ENCODE measurements at regions not wholly inside any gene's neighbourhood (a gene's known extent, or its start where the extent isn't known, plus 50 kb on each side); places are given as distances from the start of the nearest gene placed in this dataset.

DNA sequence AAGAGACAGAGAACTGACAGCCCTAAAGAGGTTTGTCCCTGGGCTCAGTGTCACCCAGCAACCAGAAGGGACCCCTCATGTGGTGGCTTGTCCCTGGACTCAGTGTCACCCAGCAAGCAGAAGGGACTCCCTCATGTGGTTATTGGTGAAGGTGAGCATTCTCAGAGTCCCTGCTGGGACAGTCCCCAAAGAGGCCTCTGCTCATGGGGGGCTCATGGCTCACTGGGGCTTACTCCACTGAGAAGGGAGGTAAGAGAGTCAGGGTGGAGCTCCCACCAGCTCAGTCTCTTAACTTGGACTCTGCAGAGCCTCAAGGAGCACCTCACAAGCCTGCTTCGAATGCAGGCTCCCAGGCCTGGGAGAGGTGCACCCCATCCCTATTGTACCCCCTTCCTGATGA lies 145.2 kb upstream of the COPS8 start:
- DNase-seq: no peak

DNA sequence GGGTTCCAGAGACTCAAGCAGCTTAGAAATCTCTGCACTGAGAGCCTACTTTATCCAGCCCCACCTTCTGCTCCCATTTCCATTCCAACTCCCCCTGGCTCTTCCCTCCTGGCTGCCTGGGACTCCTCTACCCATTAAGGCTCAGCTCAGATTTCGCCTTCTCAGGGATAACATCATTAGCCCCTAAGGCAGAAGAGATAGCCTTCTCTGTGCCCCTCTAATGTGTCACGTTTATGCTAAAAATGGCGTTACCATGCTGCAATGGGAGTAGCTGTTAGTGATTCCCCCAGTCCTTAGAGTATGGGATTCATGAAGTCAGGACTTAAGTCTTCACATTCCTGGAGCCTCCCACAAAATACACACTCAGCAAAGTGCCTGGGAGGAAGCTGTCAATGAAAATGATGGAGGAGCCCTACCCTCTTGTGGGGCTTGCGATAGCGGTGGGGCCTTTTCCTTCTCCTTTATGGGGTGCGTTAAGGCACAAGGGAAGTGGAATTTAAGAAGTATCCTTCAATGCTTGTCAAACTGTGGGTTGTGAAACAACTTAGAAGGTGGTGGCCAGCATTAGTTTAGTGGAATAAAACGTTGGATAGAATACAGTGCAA lies 144.7 kb upstream of the COPS8 start:
- DNase-seq: no peak

DNA sequence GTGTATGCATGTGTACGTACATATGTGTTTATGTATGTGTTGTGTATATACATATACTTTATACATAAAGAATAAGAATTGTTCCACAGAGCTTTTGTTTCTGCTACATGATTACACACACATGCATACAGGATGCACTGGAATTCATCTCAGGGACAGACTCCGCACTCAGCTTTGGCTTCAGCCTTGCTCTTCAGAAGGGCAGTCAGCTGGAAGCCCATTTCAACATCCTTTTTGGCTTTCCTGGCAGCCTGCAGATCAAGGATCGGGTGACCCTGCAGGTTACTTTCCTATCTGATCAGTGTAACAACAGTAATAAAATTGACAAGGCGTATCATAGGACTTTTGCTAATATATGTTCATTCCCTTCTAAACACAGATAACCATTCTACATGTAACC lies 144.1 kb upstream of the COPS8 start:
- DNase-seq: no peak

DNA sequence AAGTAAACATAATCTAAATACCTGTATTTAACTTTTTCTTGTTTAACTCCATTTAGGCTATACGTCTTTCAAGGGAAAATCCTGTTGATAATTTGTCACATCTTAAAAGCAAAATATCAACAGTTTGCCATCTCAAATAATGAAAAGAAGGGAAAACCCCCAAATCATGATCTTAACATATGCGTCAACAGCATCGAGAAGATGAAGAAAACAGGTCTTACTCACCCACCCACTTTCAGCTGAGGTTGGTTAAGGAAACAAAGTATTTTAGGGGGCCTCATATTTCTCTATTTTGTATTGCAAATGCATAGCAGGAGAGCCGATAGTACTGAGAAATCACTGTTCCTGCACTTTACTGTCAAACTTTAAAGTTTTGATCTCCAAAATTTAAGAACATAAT lies 143.1 kb upstream of the COPS8 start:
- no peak for DNase-seq

DNA sequence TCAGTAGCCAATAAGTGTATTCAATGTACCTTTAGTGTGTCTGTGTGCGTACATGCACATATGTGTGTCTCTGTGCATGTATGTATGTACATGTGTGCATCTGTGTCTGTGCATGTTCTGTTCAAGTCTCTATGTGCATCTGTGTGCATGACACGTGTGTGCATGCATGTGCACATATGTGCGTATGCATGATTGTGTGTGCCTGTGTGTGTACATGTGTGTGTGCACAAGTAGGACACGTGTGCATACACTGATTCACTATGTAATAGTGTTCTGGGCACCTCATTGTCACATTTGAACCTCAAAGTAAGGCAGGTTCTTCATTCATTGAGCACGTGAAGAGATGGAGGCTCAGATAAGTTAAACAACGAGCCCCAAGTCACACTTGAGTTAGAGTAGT lies 142.6 kb upstream of the COPS8 start:
- DNase-seq: no peak

DNA sequence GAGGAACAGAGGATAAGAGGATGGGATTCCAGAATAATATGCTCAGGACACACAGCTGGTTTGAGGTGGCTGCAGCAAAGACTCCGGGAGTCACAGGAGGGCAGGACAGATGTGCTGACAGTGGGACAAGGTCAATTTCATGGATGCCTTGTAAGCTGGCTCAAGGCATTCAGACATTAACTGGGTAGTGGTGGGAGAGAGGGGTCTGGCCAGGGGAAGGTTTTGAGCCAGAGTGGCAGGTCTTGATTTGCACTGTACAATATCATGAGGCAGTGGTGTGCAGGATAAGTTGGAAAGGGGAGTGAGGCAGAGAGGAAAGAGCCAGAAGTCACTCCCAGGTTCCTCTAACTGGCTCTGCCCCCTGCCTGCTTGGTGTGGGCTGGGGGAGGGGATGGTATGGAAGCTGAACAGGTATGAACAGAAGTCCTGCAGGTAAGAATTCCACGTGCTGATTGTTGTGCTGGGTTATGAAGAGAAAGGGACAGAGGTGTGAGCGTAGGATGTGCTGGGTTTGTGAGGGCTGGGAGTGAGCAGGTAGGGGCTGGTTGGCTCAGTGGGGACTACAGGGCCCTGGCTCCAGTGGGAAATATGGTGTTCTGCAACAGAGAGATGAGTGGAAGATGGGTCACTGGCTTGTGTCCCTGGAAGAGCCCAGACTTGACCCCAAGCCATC lies 141.7 kb upstream of the COPS8 start:
- DNase-seq: no peak

DNA sequence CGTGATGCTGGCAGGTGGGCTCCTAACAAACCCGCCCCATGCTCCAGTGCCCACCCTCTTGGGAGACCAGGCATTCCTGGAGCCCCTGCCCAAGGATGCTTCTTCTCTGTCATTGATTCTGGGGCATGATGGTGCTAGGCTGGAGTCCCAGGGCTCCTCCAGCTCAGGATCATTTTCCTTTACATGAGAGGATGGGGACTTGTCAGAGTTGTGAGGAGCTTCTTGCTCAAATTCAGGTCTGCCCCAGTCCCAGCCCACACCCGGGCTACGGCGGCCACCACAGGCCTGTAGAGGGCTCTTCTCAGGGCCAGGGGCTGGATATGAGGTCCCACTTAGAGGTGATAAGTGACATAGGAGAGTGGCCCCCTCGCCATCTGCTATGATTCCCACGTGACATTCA lies 141.1 kb upstream of the COPS8 start:
- no peak for DNase-seq

- DNase-seq: no peak
Observed at GRCh38 chr2:236945431-236946016, 140.2 kb upstream of the COPS8 start.

- no peak for DNase-seq
Observed at GRCh38 chr2:236946871-236947270, 138.8 kb upstream of the COPS8 start.

GRCh38 chr2:236947294-236947693 lies 138.4 kb upstream of the COPS8 start:
- DNase-seq: no peak

DNA sequence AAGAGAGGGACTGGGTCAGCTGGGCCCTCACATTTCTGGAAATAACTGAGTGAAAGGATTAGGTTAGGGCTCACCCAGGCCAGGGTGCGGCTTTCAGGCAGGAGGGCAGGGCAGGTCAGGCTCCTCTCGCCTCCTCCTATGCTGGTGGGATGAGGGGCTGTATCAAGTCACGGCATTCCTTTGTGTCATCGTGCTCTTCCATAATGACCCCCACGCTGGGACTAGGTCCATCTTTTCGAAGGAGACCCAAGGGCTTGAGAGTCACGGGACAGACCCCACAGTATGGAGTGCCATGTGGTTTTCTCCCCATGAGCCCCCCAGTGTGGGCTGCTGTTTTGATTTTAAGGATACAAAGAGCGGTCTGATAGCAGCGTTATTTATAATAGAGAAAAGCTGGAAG lies 137.8 kb upstream of the COPS8 start:
- no peak for DNase-seq

- no peak for DNase-seq
Observed at GRCh38 chr2:236949089-236949905, 136.4 kb upstream of the COPS8 start.

DNA sequence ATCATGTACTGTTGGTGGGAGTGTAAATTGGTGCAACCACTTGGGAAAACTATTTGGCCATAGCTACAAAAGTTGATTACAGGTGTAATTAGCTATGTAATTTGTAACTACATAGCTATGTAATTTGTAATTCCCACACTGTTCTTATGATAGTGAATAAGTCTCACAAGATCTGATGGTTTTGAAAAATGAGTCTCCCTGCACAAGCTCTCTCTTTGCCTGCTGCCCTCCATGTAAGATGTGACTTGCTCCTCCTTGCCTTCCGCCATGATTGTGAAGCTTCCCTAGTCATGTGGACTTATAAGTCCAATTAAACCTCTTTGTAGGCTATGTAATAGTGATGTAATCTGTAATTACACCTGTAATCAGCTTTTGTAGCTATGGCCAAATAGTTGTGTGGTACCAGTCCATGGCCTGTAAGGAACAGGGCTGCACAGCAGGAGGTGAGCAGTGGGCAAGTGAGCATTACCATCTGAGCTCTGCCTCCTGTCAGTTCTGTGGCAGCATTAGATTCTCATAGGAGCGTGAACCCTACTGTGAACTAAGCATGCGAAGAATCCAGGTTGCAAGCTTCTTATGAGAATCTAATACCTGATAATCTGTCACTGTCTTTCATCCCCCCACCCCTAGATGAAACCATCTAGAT lies 133.7 kb upstream of the COPS8 start:
- DNase-seq: no peak

- no peak for DNase-seq
Observed at GRCh38 chr2:236954641-236955040, 131.0 kb upstream of the COPS8 start.

GRCh38 chr2:236955521-236956030 lies 130.1 kb upstream of the COPS8 start:
- DNase-seq: no peak

GRCh38 chr2:236956031-236956618 lies 129.6 kb upstream of the COPS8 start:
- DNase-seq: no peak

DNA sequence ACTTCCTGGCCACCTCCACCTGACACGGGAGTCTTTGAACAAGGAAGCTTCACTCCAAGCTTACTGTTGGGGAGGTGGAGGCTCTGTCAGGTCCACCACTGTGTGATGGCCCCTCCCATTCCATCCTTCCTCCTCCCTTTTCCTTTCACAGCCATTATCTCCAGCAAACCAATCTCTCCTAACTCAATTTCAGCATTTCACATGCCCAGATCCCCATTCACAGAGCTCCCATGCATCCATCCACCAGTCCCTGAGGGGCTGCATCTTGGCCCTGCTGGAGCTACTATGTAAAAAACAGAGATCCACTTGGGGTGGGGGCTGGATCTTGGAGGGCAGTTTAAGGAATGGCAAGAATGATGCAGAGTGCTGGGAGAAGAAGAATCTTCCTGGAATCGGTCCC lies 129.0 kb upstream of the COPS8 start:
- DNase-seq: no peak

DNA sequence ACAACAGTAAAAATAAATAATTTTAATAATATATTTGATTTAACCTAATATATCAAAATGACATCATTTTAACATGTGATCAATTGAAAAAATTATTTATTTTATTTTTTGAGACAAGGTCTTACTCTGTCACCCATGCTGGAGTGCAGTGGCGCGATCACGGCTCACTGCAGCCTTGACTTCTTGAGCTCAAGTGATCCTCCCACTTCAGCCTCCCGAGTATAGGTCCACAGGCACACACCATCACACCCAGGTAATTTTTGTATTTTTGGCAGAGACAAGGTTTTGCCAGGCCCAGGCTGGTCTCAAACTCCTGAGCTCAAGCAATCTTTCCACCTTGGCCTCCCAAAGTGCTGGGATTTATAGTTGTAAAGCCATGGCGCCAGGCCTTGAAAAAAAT lies 126.7 kb upstream of the COPS8 start:
- no peak for DNase-seq

- DNase-seq: no peak
Observed at GRCh38 chr2:236959876-236960275, 125.8 kb upstream of the COPS8 start.

- no peak for DNase-seq
Observed at GRCh38 chr2:236960531-236960930, 125.2 kb upstream of the COPS8 start.

- no peak for DNase-seq
Observed at GRCh38 chr2:236962816-236963215, 122.9 kb upstream of the COPS8 start.

GRCh38 chr2:236963631-236964182 lies 122.0 kb upstream of the COPS8 start:
- DNase-seq: no peak

All from activated gamma-delta T cell treated with Interleukin-2 at 50 U/mL for 16 hours (primary cell).